LNCaP clone FGC (cell line): ENCODE measurements at regions not wholly inside any gene's neighbourhood (a gene's known extent, or its start where the extent isn't known, plus 50 kb on each side); places are given as distances from the start of the nearest gene placed in this dataset.

Experiments
- DNase-seq: peaks from one replicate; pipeline ENCODE4 v3.0.0-alpha.2; 2011; ENCODE audit warnings: low read depth
- H3K4me3 ChIP-seq: 2 replicates; pipeline ENCODE4 v1.5.1; 2011; ENCODE audit warnings: mild to moderate bottlenecking, low read depth, low read length, control low read depth
- TF ChIP-seq, protein P1 (sequence below): IDR thresholded peaks from 2 replicates; pipeline ENCODE4 v1.5.1; 2012; ENCODE audit warnings: mild to moderate bottlenecking; ENCODE audit not compliant: control insufficient read depth, insufficient read depth; ENCODE audit errors: extremely low read depth

DNA sequence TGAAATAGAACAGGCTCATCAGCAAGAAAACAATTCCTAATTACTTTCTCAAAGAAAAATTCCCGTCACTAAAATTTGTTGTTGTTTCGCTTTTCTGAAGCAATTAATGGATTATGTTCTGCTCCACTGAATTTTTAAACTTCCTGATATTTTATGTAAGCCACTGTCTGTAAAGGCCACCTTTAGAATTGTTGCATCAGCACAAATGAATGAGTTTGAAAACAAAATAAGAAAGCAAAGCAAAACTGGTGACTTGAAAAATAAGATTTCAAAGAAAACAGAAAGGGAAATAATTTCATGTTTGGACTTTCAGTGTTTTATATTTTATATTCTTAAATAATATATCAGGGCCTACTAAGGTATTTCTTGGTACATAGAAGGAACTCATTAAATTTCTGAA lies 636.3 kb upstream of the TYRP1 start:
- TF ChIP-seq, protein P1, sequence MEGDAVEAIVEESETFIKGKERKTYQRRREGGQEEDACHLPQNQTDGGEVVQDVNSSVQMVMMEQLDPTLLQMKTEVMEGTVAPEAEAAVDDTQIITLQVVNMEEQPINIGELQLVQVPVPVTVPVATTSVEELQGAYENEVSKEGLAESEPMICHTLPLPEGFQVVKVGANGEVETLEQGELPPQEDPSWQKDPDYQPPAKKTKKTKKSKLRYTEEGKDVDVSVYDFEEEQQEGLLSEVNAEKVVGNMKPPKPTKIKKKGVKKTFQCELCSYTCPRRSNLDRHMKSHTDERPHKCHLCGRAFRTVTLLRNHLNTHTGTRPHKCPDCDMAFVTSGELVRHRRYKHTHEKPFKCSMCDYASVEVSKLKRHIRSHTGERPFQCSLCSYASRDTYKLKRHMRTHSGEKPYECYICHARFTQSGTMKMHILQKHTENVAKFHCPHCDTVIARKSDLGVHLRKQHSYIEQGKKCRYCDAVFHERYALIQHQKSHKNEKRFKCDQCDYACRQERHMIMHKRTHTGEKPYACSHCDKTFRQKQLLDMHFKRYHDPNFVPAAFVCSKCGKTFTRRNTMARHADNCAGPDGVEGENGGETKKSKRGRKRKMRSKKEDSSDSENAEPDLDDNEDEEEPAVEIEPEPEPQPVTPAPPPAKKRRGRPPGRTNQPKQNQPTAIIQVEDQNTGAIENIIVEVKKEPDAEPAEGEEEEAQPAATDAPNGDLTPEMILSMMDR = no peak
- DNase-seq = no peak

DNA sequence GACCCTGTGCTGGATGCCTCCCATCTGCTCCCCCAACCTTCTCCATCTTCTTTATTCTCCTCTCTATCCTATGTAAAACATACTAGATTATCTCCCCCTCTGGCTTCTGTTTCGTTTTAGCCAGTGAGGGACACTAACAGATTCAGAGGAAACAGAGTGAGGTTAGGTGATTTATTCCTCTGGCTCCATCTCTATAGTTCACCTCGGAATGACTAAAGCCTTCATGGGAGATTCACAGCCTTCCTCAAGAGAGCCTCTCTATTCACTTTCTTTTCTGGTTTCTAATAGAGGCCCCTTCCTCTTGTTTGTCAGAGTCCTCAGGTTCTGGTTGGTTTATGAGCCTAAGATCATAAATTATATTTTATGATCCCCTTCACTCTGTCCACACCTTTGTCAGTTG lies 633.1 kb upstream of the TYRP1 start:
- no peak overlapping the region for H3K4me3 ChIP-seq
- TF ChIP-seq, protein P1 = no peak
- no peak for DNase-seq

More for the DNA sequence above, 636.3 kb upstream of the TYRP1 start:
- H3K4me3 ChIP-seq = no peak overlapping the region

DNA sequence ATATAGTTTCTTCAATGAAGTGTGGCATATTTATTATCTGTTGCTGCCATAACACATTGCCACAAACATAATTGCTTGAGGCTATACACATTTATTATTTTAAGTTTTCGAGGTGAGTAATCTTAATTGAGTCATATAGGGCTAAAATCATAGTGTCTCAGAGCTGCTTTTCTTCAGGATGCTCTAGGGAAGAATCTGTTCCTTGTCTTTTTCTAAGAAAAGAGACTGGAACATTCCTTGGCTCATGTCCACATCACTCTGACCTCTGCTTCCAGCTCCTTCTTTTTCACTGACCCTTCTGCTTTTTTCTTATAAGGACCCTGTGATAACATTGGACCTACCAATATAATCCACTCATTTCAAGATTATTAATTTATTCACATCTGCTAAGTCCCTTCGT lies 632.4 kb upstream of the TYRP1 start:
- TF ChIP-seq, protein P1 = no peak
- no peak for DNase-seq
- no peak overlapping the region for H3K4me3 ChIP-seq

DNA sequence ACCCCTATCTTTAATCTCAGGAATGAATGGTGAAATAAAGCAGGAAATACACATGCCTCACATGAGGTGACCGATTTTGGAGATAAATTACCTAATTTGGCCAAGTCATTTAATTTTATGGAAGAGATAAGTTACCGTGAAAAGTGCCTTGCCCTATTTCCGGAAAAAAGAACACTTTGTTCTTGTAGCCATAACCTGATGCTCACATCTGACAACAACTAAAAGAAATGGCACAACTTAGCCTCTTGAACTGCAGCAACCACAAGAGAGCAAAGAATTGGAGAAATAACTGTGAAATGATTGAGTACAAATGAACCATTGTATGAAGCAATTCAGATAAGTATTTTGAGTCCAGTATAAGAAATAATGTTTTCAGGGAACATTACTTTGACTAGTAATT lies 628.1 kb upstream of the TYRP1 start:
- no peak overlapping the region for H3K4me3 ChIP-seq
- DNase-seq = no peak
- TF ChIP-seq, protein P1 = no peak

DNA sequence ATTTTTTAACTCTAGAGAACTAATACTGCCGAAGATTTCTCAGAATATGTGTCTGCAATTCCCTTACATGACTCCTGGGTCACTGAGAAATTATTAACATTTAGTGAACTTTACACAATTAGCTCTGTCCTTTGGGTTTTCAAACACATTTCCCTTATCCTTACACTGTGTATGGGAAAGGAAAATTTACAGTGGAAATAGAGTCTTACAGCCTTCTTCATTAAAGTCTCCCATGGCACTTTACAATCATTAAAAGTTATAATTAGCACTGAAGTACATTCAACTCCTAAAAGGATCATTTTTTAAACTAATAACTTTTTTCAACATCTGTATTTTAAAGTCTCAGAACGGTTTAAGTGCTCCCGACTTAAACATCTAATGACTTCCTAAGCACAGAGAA lies 627.5 kb upstream of the TYRP1 start:
- DNase-seq = no peak
- TF ChIP-seq, protein P1 = no peak
- no peak overlapping the region for H3K4me3 ChIP-seq

DNA sequence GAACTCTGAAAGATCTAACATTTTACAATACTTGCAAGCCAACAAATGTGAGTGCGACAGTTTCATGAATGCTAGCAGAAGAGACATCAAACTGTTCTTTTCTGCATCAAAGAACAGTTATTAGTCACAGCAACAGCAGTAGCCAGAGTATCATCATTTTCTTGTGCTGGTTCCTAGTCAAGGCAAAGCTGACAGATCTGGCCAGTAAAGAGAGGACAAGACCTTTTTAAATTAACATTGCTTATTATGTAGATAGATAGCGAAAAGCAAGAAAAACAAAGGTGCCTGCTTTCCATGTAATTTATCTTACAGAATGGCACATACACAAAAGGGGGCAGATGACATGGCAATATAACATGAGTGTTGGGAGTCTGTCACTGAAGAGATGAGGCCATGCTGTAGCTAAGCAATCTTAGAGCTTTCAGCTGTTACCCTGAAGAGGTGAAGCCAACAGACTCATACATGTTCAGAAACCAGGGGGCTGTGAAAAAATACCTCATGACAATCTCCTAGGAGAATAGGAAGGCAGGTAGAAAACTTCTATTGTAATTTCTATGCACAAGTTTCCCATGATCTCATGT lies 626.6 kb upstream of the TYRP1 start:
- TF ChIP-seq, protein P1 = no peak
- no peak overlapping the region for H3K4me3 ChIP-seq
- DNase-seq = no peak

DNA sequence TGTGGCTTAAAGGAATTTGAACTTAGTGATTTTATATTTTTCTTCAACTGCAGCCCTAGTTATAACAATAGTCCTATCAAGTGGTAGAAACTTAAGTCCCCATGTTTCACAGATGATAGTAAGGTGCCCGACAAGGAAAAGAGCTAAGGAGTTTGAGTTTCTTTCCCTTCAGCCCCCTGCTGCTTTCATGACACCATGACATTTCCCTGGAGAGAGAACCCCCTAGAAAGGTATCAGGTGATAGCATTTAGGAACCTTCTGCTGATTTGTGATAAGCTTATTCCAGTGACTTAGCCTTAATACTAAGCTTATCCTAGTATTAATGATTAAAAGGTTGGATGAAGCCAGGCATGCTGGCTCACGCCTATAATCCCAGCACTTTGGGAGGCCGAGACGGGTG lies 623.8 kb upstream of the TYRP1 start:
- no peak overlapping the region for H3K4me3 ChIP-seq
- TF ChIP-seq, protein P1 = no peak
- no peak for DNase-seq
